Iris pigment epithelial cell (primary cell): ENCODE measurements at regions not wholly inside any gene's neighbourhood (a gene's known extent, or its start where the extent isn't known, plus 50 kb on each side); places are given as distances from the start of the nearest gene placed in this dataset.

Experiments used
- DNase-seq: peaks from one replicate; pipeline ENCODE4 v3.0.0-alpha.2; 2011; ENCODE audit warnings: low read depth

GRCh38 chr7:119102291-119102690 lies 877.8 kb downstream of the ANKRD7 start:
- no peak for DNase-seq

- DNase-seq, result no peak
Observed at GRCh38 chr7:119105381-119105780, 880.9 kb downstream of the ANKRD7 start.

GRCh38 chr7:119123326-119123725 lies 898.8 kb downstream of the ANKRD7 start:
- no peak for DNase-seq

GRCh38 chr7:119127706-119128105 lies 903.2 kb downstream of the ANKRD7 start:
- DNase-seq, result no peak

GRCh38 chr7:119132436-119132835 lies 907.9 kb downstream of the ANKRD7 start:
- DNase-seq, result no peak

GRCh38 chr7:119167431-119167830 lies 942.9 kb downstream of the ANKRD7 start:
- no peak for DNase-seq

GRCh38 chr7:119172043-119172442 lies 947.5 kb downstream of the ANKRD7 start:
- no peak for DNase-seq

- DNase-seq, result peak; percentile 69
Observed at GRCh38 chr7:119175911-119176627, 951.6 kb downstream of the ANKRD7 start.

GRCh38 chr7:119177863-119178262 lies 953.4 kb downstream of the ANKRD7 start:
- no peak for DNase-seq

GRCh38 chr7:119184124-119184788 lies 959.8 kb downstream of the ANKRD7 start:
- DNase-seq, result no peak

GRCh38 chr7:119196183-119196582 lies 971.7 kb downstream of the ANKRD7 start:
- peak; percentile 3 for DNase-seq

GRCh38 chr7:119197172-119197876 lies 972.8 kb downstream of the ANKRD7 start:
- no peak for DNase-seq

- DNase-seq, result peak; percentile 53
Observed at GRCh38 chr7:119197877-119198527, 973.5 kb downstream of the ANKRD7 start.

- DNase-seq, result no peak
Observed at GRCh38 chr7:119219663-119220062, 995.2 kb downstream of the ANKRD7 start.

- DNase-seq, result no peak
Observed at GRCh38 chr7:119223930-119224329, 999.4 kb downstream of the ANKRD7 start.

- no peak for DNase-seq
Observed at GRCh38 chr7:119228482-119228881, 1004.0 kb downstream of the ANKRD7 start.

GRCh38 chr7:119232091-119232490 lies 1007.6 kb downstream of the ANKRD7 start:
- DNase-seq, result no peak

GRCh38 chr7:119233015-119233414 lies 1008.5 kb downstream of the ANKRD7 start:
- DNase-seq, result no peak

GRCh38 chr7:119252962-119253361 lies 1020.0 kb upstream of the KCND2 start:
- DNase-seq, result no peak

- peak; percentile 6 for DNase-seq
Observed at GRCh38 chr7:119254742-119255141, 1018.2 kb upstream of the KCND2 start.

GRCh38 chr7:119256001-119256400 lies 1017.0 kb upstream of the KCND2 start:
- no peak for DNase-seq

GRCh38 chr7:119256446-119257131 lies 1016.4 kb upstream of the KCND2 start:
- DNase-seq, result no peak
